Suprapubic skin (tissue), 4 donors: ENCODE measurements at regions not wholly inside any gene's neighbourhood (a gene's known extent, or its start where the extent isn't known, plus 50 kb on each side); places are given as distances from the start of the nearest gene placed in this dataset.
"Not testable (repeated sequence)": the region's sequence is repeated elsewhere in the genome, so short reads cannot be mapped to it uniquely, and the experiment has no call there.

Experiments
- DNase-seq, 2 donors: peaks; one replicate each; pipeline ENCODE4 v3.0.0-alpha.2; 2019; ENCODE audit warnings: low spot score in 2 of 2
- H3K27ac ChIP-seq: fragments of 200-600 bp; sonication (generic); one replicate; pipeline ENCODE4 v1.5.1; 2019
- H3K27me3 ChIP-seq: fragments of 200-600 bp; sonication (generic); one replicate; pipeline ENCODE4 v1.5.1; 2019
- H3K36me3 ChIP-seq: fragments of 200-600 bp; sonication (generic); one replicate; pipeline ENCODE4 v1.5.1; 2019
- H3K4me1 ChIP-seq: fragments of 200-600 bp; sonication (generic); one replicate; pipeline ENCODE4 v1.5.1; 2019
- H3K4me3 ChIP-seq: fragments of 200-600 bp; sonication (generic); one replicate; pipeline ENCODE4 v1.5.1; 2019; ENCODE audit warnings: mild to moderate bottlenecking
- H3K9me3 ChIP-seq: fragments of 200-600 bp; sonication (generic); one replicate; pipeline ENCODE4 v1.5.1; 2019
- CTCF ChIP-seq, 2 donors: fragments of 200-600 bp in 1 of 2; fragments of 450-650 bp in 1 of 2; sonication (generic) in 1 of 2; IDR thresholded peaks; one replicate each; pipeline ENCODE4 v1.5.1; 2016 to 2019; ENCODE audit warnings: antibody characterized with exemption in 2 of 2, mild to moderate bottlenecking in 1 of 2, moderate library complexity in 1 of 2
- EP300 ChIP-seq: sonication (generic); formaldehyde crosslinking; IDR thresholded peaks from one replicate; pipeline ENCODE4 v1.6.1; 2017; ENCODE audit warnings: antibody characterized with exemption
- POLR2A ChIP-seq, 2 donors: fragments of 450-650 bp; IDR thresholded peaks; one replicate each; pipeline ENCODE4 v1.6.1; 2017; ENCODE audit warnings: antibody characterized with exemption in 2 of 2, mild to moderate bottlenecking in 2 of 2, moderate library complexity in 2 of 2
- POLR2AphosphoS5 ChIP-seq, 3 donors: sonication (generic); formaldehyde crosslinking; IDR thresholded peaks; one replicate each; pipeline ENCODE4 v1.6.1; 2017; ENCODE audit warnings: antibody characterized with exemption in 3 of 3
- WGBS: methylation state at CpG from one replicate; pipeline ENCODE4 v1.1.5; 2018; 5-methylcytosine and 5-hydroxymethylcytosine counted together

GRCh38 chr6:18045507-18045906 is 58.1 kb upstream of the KIF13A start:
- Histone ChIP-seq H3K27ac (no peak overlapping the region), H3K36me3 (no peaks in the 10 kb centered on the region), H3K27me3 (no peaks in the 10 kb centered on the region), H3K4me3 (no peak overlapping the region), H3K9me3 (no peaks in the 10 kb centered on the region), H3K4me1 (peaks cover 19% of the 10 kb centered on the region)
- no peak for TF ChIP-seq POLR2AphosphoS5 (IDR thresholded peaks at IDR 0.05)
- no peak for TF ChIP-seq POLR2A (IDR thresholded peaks at IDR 0.05)
- no peak for TF ChIP-seq CTCF (IDR thresholded peaks at IDR 0.05)
- DNase-seq = no peak

DNA sequence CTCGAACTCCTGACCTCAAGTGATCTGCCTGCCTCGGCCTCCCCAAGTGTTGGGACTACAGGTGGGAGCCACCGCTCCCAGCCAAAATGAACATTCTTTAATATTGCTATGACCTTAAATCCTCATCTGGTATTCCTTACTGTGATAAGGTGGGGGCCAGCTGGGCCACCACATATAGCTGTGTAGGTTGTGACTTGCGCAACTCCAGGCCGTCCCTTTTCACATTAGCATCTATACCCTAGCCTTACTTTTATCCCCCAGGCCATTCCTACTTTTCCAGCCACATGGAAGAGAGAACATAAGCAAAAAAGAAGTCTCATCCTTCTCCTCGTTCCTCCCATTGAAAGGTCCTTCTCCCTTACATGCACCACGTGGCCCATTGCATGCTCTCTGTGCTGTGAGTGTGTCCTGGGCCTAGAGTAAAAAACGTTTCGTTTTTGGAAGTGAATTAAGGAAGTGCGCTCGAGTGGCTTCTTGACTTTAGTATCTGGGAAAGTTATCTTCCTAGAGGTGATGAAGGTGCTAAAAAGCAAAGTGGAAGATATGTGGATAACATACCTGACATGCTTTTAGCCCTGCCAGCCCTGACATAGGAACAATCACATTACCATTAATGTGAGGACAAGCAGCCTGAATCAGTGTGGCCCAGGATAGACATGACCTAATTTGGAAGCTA is 56.8 kb upstream of the KIF13A start:
- no peaks in the 10 kb centered on the region for H3K36me3 ChIP-seq
- DNase-seq = no peak
- H3K4me1 ChIP-seq = peaks cover 19% of the 10 kb centered on the region
- H3K27ac ChIP-seq = no peak overlapping the region
- no peaks in the 10 kb centered on the region for H3K27me3 ChIP-seq
- TF ChIP-seq POLR2AphosphoS5 (IDR thresholded peaks at IDR 0.05) (no peak), EP300 (no peak), POLR2A (IDR thresholded peaks at IDR 0.05) (no peak), CTCF (IDR thresholded peaks at IDR 0.05) (no peak)
- no peaks in the 10 kb centered on the region for H3K9me3 ChIP-seq
- no peak overlapping the region for H3K4me3 ChIP-seq
- WGBS = 72% methylated on average over 11 of the region's 11 CpGs

DNA sequence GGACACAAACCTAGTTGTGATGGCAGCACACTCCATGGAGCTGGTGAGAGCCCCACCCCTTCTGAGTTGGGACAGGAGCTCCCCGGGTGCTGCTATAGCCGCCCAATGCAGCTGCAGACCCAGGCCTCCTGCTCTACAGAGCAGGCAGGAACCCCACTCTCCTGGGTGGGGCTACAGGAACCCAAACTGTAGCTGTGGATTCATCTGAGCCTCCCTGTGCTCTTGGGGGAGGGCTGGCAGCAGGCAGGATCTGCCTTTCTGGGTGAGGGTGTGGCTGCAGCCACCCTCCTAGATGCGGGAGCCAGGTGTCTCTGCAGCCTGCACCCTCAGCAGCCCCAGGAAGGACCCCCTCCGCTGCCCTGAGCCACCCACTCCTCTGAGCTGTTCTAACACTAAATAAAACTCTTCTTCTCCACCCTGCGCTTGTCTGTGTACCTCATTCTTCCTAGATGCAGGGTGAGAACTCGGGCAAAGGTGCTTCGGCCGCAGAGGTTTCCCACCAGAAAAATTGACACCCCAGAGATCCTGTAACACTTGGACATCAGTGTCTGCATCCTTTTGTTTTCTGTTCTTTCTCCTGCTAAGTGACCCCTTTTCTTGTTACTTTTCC is 55.2 kb upstream of the KIF13A start:
- no peak overlapping the region for H3K4me3 ChIP-seq
- peak overlapping the region; percentile 47 for H3K27ac ChIP-seq
- TF ChIP-seq CTCF (IDR thresholded peaks at IDR 0.05) = no peak
- no peak for TF ChIP-seq EP300
- no peak for TF ChIP-seq POLR2AphosphoS5 (IDR thresholded peaks at IDR 0.05)
- no peak for TF ChIP-seq POLR2A (IDR thresholded peaks at IDR 0.05)
- no peaks in the 10 kb centered on the region for H3K9me3 ChIP-seq
- H3K27me3 ChIP-seq = no peaks in the 10 kb centered on the region
- DNase-seq = no peak
- H3K36me3 ChIP-seq = no peaks in the 10 kb centered on the region
- WGBS = 51% methylated on average over 8 of the region's 8 CpGs
- peaks cover 16% of the 10 kb centered on the region for H3K4me1 ChIP-seq

- no peak for DNase-seq
- WGBS = 93% methylated on average over 3 of the region's 3 CpGs
- TF ChIP-seq POLR2A (IDR thresholded peaks at IDR 0.05) = no peak
- no peak for TF ChIP-seq EP300
- TF ChIP-seq CTCF (IDR thresholded peaks at IDR 0.05) = no peak
- no peak for TF ChIP-seq POLR2AphosphoS5 (IDR thresholded peaks at IDR 0.05)
- Histone ChIP-seq H3K4me1 (peaks cover 16% of the 10 kb centered on the region), H3K4me3 (no peak overlapping the region), H3K9me3 (no peaks in the 10 kb centered on the region), H3K27me3 (no peaks in the 10 kb centered on the region), H3K27ac (no peak overlapping the region), H3K36me3 (no peaks in the 10 kb centered on the region)
These were observed 52.0 kb upstream of the KIF13A start for GRCh38 chr6:18039481-18039880.

DNA sequence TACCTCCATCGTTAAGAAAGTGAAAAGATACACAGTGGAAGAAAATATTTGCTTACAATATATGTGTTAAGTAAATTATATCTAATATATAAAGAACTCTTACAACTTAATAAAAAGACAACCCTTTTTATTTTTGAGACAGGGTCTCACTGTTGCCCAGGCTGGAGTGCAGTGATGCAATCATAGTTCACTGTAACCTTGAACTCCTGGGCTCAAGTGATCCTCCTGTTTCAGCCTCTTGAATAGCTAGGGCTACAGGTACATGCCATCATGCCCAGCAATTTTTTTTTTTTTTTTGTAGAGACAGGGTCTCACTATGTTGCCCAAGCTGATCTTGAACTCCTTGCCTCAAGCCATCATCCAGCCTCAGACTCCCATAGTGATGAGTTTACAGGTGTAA is 50.8 kb upstream of the KIF13A start:
- 97% methylated on average over 1 of the region's 1 CpG for WGBS
- not testable (repeated sequence) for H3K36me3 ChIP-seq, H3K27me3 ChIP-seq, H3K4me3 ChIP-seq, H3K27ac ChIP-seq, H3K9me3 ChIP-seq, DNase-seq
- peaks cover 12% of the 10 kb centered on the region for H3K4me1 ChIP-seq
